BE2C (cell line): ENCODE measurements at regions not wholly inside any gene's neighbourhood (a gene's known extent, or its start where the extent isn't known, plus 50 kb on each side); places are given as distances from the start of the nearest gene placed in this dataset.

Experiments
- DNase-seq: peaks from one replicate; pipeline ENCODE4 v3.0.0-alpha.2; 2020
- H3K27me3 ChIP-seq: fragments of 250-450 bp; sonication (Bioruptor Pico); 2 replicates; pipeline ENCODE4 v1.5.1; 2020; ENCODE audit warnings: mild to moderate bottlenecking
- H3K36me3 ChIP-seq: fragments of 250-450 bp; sonication (Bioruptor Pico); 2 replicates; pipeline ENCODE4 v1.5.1; 2020; ENCODE audit warnings: mild to moderate bottlenecking
- H3K4me1 ChIP-seq: fragments of 250-450 bp; sonication (Bioruptor Pico); 2 replicates; pipeline ENCODE4 v1.5.1; 2020
- H3K4me3 ChIP-seq: 2 replicates; pipeline ENCODE4 v1.5.1; 2011; ENCODE audit warnings: low read depth, low read length
- H3K9me3 ChIP-seq: fragments of 250-450 bp; sonication (Bioruptor Pico); 2 replicates; pipeline ENCODE4 v1.5.1; 2020
- CTCF ChIP-seq: IDR thresholded peaks from 2 replicates; pipeline ENCODE4 v1.5.1; 2012; ENCODE audit warnings: mild to moderate bottlenecking, low read depth, low read length

GRCh38 chr19:31402529-31403316 is 53.5 kb upstream of the TSHZ3 start:
- H3K36me3 ChIP-seq = no peaks in the 10 kb centered on the region
- no peak for TF ChIP-seq CTCF
- H3K4me1 ChIP-seq = no peaks in the 10 kb centered on the region
- DNase-seq = no peak
- H3K9me3 ChIP-seq = no peaks in the 10 kb centered on the region
- H3K4me3 ChIP-seq = no peak overlapping the region
- H3K27me3 ChIP-seq = no peaks in the 10 kb centered on the region

- Histone ChIP-seq H3K36me3 (no peaks in the 10 kb centered on the region), H3K4me3 (no peak overlapping the region), H3K4me1 (no peaks in the 10 kb centered on the region), H3K27me3 (no peaks in the 10 kb centered on the region), H3K9me3 (no peaks in the 10 kb centered on the region; the same call in 1 of the 2 replicates)
- no peak for DNase-seq
- TF ChIP-seq CTCF = no peak
Measured at GRCh38 chr19:31406106-31406505, 56.9 kb upstream of the TSHZ3 start.

GRCh38 chr19:31408460-31409124 is 59.4 kb upstream of the TSHZ3 start:
- H3K4me3 ChIP-seq = no peak overlapping the region
- TF ChIP-seq CTCF = no peak
- DNase-seq = no peak
- no peaks in the 10 kb centered on the region; the same call in 1 of the 2 replicates for H3K9me3 ChIP-seq
- H3K4me1 ChIP-seq = no peaks in the 10 kb centered on the region
- H3K36me3 ChIP-seq = no peaks in the 10 kb centered on the region
- no peaks in the 10 kb centered on the region for H3K27me3 ChIP-seq

GRCh38 chr19:31413353-31413752 is 64.1 kb upstream of the TSHZ3 start:
- Histone ChIP-seq H3K27me3 (no peaks in the 10 kb centered on the region), H3K4me3 (no peak overlapping the region), H3K36me3 (no peaks in the 10 kb centered on the region), H3K9me3 (no peaks in the 10 kb centered on the region), H3K4me1 (no peaks in the 10 kb centered on the region)
- TF ChIP-seq CTCF = no peak
- DNase-seq = no peak

GRCh38 chr19:31415322-31415721 is 66.1 kb upstream of the TSHZ3 start:
- no peaks in the 10 kb centered on the region for H3K4me1 ChIP-seq
- no peaks in the 10 kb centered on the region for H3K27me3 ChIP-seq
- no peaks in the 10 kb centered on the region for H3K9me3 ChIP-seq
- DNase-seq = no peak
- TF ChIP-seq CTCF = no peak
- H3K4me3 ChIP-seq = no peak overlapping the region
- H3K36me3 ChIP-seq = no peaks in the 10 kb centered on the region

- DNase-seq = no peak
- Histone ChIP-seq H3K27me3 (no peaks in the 10 kb centered on the region), H3K36me3 (no peaks in the 10 kb centered on the region), H3K4me1 (no peaks in the 10 kb centered on the region), H3K9me3 (no peaks in the 10 kb centered on the region), H3K4me3 (no peak overlapping the region)
- TF ChIP-seq CTCF = no peak
Measured at GRCh38 chr19:31416548-31416947, 67.3 kb upstream of the TSHZ3 start.
